ENCODE measurements at regions not wholly inside any gene's neighbourhood (a gene's known extent, or its start where the extent isn't known, plus 50 kb on each side); places are given as distances from the start of the nearest gene placed in this dataset.

DNA sequence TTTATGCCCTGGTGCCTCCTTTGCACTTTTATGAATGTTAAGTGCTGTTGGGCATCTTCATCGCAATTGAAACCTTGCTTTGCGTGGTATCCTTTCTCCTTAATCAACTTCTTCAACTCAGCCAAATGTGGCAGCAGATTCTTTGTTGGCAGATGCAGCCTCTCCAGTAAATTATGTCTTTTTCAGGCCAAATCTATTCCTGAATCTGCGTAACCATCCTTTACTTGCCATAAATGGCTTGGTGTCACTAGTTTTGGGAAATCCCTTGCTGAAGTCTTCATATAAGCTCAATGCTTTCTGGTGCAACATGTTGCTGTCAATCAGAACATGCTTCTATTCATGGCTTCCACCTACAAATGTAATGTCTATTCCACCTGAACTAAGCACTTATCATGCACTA lies 457.5 kb downstream of the FGF13 start:
- TF ChIP-seq, protein P1, sequence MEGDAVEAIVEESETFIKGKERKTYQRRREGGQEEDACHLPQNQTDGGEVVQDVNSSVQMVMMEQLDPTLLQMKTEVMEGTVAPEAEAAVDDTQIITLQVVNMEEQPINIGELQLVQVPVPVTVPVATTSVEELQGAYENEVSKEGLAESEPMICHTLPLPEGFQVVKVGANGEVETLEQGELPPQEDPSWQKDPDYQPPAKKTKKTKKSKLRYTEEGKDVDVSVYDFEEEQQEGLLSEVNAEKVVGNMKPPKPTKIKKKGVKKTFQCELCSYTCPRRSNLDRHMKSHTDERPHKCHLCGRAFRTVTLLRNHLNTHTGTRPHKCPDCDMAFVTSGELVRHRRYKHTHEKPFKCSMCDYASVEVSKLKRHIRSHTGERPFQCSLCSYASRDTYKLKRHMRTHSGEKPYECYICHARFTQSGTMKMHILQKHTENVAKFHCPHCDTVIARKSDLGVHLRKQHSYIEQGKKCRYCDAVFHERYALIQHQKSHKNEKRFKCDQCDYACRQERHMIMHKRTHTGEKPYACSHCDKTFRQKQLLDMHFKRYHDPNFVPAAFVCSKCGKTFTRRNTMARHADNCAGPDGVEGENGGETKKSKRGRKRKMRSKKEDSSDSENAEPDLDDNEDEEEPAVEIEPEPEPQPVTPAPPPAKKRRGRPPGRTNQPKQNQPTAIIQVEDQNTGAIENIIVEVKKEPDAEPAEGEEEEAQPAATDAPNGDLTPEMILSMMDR (conservative IDR thresholded peaks at IDR 0.05; ENCODE audit: low read length): no peak
- TF ChIP-seq EZH2phosphoT487 (IDR thresholded peaks at IDR 0.05; ENCODE audit: borderline replicate concordance): no peak
